Adrenal gland (tissue), 5 donors: ENCODE measurements at regions not wholly inside any gene's neighbourhood (a gene's known extent, or its start where the extent isn't known, plus 50 kb on each side); places are given as distances from the start of the nearest gene placed in this dataset.

Experiments
- CTCF ChIP-seq, 6 experiments: fragments of 450-650 bp in 4 of 6; fragments of 200-600 bp in 2 of 6; sonication (generic) in 1 of 6; IDR thresholded peaks; 1 replicate in 5 of 6; 2 replicates in 1 of 6; pipeline versions ENCODE4 v1.5.1 to v1.8.0; 2016 to 2021; ENCODE audit warnings: antibody characterized with exemption in 6 of 6, mild to moderate bottlenecking in 2 of 6, moderate library complexity in 1 of 6
- POLR2A ChIP-seq, 2 donors: fragments of 450-650 bp; IDR thresholded peaks; one replicate each; pipeline ENCODE4 v1.6.1; 2017; ENCODE audit warnings: antibody characterized with exemption in 2 of 2, mild to moderate bottlenecking in 2 of 2, moderate library complexity in 1 of 2
- donor health status: DM: no; HTN: no; CAD: no.

DNA sequence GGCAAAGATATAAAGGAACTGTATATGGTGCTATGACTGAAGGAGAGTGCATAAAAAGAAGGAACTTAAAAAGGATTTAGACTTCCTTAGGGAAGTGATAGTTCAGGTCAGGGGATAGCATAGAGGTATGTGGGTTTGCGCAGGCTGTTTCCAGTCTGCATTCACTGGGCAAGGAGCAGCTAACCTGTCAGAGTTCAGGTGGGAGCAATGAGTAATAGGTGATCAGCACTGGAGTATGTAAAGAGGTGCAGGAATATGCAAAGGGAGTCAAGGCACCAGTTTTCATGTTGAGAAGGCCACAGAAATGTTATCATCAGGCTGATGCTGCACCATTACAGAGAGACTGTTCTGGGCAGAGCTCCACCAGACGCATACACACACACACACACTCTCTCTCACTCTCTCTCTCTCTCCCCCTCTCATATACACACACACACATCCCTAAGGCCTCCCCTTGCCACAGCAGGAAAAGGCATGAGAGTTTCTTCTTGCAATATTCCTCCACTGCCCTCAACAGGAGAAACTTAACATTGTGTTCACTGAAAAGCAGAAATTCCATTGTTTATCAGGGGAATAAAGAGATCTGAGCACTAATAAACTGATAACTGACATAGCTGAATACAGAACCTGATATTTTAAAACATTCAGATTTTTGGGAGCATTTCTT, 256.4 kb upstream of the GRID2 start:
- no peak for TF ChIP-seq CTCF (IDR thresholded peaks at IDR 0.05)
- TF ChIP-seq POLR2A (IDR thresholded peaks at IDR 0.05) = no peak
